Panc1 (cell line): ENCODE measurements at regions not wholly inside any gene's neighbourhood (a gene's known extent, or its start where the extent isn't known, plus 50 kb on each side); places are given as distances from the start of the nearest gene placed in this dataset.

Experiments
- ATAC-seq: fragments of 200-7000 bp; cut with Tn5 transposase; 2 replicates; pipeline ENCODE4 v1.9.1; 2020; ENCODE audit warnings: mild to moderate bottlenecking, moderate library complexity
- BruUV-seq: library from RNA; stranded (reverse); fragments of 400-500 nt; replicated peaks from 2 replicates; lab custom pipeline; 2021; lab: Mats Ljungman, UMichigan
- CTCF ChIA-PET: fragments of 300-600 bp; sonication (Branson Sonifier 250); formaldehyde crosslinking; loops from one replicate; lab custom pipeline; 2022; ENCODE audit warnings: antibody characterized with exemption; lab: Charles Lee
- POLR2A ChIA-PET: fragments of 300-600 bp; sonication (Branson Sonifier 250); formaldehyde crosslinking; loops from one replicate; lab custom pipeline; 2022; ENCODE audit warnings: antibody characterized with exemption; lab: Charles Lee
- DNase-seq: peaks from one replicate; pipeline ENCODE4 v3.0.0-alpha.2; 2010; ENCODE audit warnings: low read depth, low spot score
- H3K27ac ChIP-seq: 2 replicates; pipeline ENCODE4 v1.5.1; 2011; ENCODE audit warnings: mild to moderate bottlenecking, low read length, inconsistent platforms
- H3K27me3 ChIP-seq: fragments of 200-500 bp; sonication (Bioruptor generic); 2 replicates; pipeline ENCODE4 v1.6.0; 2014; ENCODE audit warnings: low read length, inconsistent platforms; ENCODE audit not compliant: control insufficient read depth, insufficient read depth
- H3K36me3 ChIP-seq: fragments of 200-500 bp; sonication (Bioruptor generic); 2 replicates; pipeline ENCODE4 v1.5.1; 2014; ENCODE audit warnings: inconsistent platforms, mild to moderate bottlenecking, low read length, moderate library complexity; ENCODE audit not compliant: control insufficient read depth, insufficient read depth
- H3K4me1 ChIP-seq: 2 replicates; pipeline ENCODE4 v1.5.1; 2011; ENCODE audit warnings: inconsistent platforms, mild to moderate bottlenecking, low read length, moderate library complexity; ENCODE audit not compliant: control insufficient read depth, insufficient read depth
- H3K4me3 ChIP-seq, 2 experiments: 2 replicates each; pipeline ENCODE4 v1.5.1; 2011 to 2012; ENCODE audit warnings: low read depth in 2 of 2, low read length in 2 of 2, mild to moderate bottlenecking in 2 of 2, inconsistent platforms in 1 of 2, moderate library complexity in 1 of 2
- H3K9me3 ChIP-seq: fragments of 200-500 bp; sonication (Bioruptor generic); 2 replicates; pipeline ENCODE4 v1.5.1; 2014; ENCODE audit warnings: low read depth, mild to moderate bottlenecking, inconsistent platforms, low read length, moderate library complexity; ENCODE audit not compliant: control insufficient read depth, insufficient read depth
- POLR2AphosphoS5 ChIP-seq: IDR thresholded peaks from 2 replicates; pipeline ENCODE4 v1.6.1; 2012; ENCODE audit warnings: mild to moderate bottlenecking, low read depth, low read length, moderate library complexity
- SIN3A ChIP-seq: IDR thresholded peaks from 2 replicates; pipeline ENCODE4 v1.6.1; 2012; ENCODE audit warnings: low read depth, mild to moderate bottlenecking, low read length, moderate library complexity, borderline replicate concordance; ENCODE audit not compliant: insufficient read depth
- TCF7L2 ChIP-seq: IDR thresholded peaks from 2 replicates; pipeline ENCODE4 v1.6.1; 2011; ENCODE audit warnings: mild to moderate bottlenecking, low read depth, low read length, inconsistent platforms
- in situ Hi-C: cut with HindIII; loops from 2 replicates; pipeline ENCODE4 v1.10.0; 2016; ENCODE audit warnings: low sequenced_read_pairs, low pct_unique_long_range_greater_than_20kb
- intact Hi-C: fragments of 100-400 bp; cut with micrococcal nuclease; formaldehyde crosslinking; loops from one replicate; pipeline ENCODE4 v1.10.0; 2022; ENCODE audit not compliant: unreplicated experiment
- TF ChIP-seq, protein P1 (sequence below), 2 experiments: IDR thresholded peaks; 2 replicates each; pipeline ENCODE4 v1.6.1; 2011 to 2012; ENCODE audit warnings: low read depth in 2 of 2, control low read depth in 1 of 2, low read length in 1 of 2, mild to moderate bottlenecking in 1 of 2, moderate library complexity in 1 of 2; ENCODE audit not compliant: insufficient read depth in 1 of 2
- TF ChIP-seq, protein P2 (sequence below): fragments of 450-650 bp; IDR thresholded peaks from 2 replicates; pipeline ENCODE4 v1.5.1; 2017; ENCODE audit warnings: mild to moderate bottlenecking

DNA sequence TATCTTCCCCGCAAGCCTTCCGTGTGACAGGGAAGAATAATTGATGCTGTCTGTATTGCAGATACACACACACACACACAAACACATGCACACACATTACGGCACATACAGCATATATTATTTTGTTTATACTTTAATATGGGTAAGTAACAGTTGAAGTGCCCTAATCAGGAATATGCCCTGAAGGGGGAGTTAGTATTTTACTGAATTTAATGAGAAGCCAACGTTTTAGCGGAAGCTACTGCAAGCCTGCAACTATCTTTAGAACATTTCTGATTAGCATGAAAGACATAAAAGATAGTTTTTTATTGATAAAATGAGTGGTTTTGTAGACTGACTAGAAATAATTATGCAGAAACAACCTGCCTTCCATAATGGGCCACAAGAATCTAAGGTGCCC, 296.6 kb upstream of the SLCO3A1 start:
- intact Hi-C loops: no loop called here
- no peak overlapping the region for H3K27ac ChIP-seq
- ChIA-PET CTCF (no interaction called here), POLR2A (no interaction called here)
- BruUV-seq: no TSS peak
- H3K36me3 ChIP-seq: no peaks in the 10 kb centered on the region
- H3K4me1 ChIP-seq: no peaks in the 10 kb centered on the region
- no peak overlapping the region for H3K4me3 ChIP-seq
- TF ChIP-seq POLR2AphosphoS5: no peak
- ATAC-seq (no peak), DNase-seq (no peak)
- H3K27me3 ChIP-seq: no peaks in the 10 kb centered on the region
- no peaks in the 10 kb centered on the region for H3K9me3 ChIP-seq
- in situ Hi-C loops: no loop called here

DNA sequence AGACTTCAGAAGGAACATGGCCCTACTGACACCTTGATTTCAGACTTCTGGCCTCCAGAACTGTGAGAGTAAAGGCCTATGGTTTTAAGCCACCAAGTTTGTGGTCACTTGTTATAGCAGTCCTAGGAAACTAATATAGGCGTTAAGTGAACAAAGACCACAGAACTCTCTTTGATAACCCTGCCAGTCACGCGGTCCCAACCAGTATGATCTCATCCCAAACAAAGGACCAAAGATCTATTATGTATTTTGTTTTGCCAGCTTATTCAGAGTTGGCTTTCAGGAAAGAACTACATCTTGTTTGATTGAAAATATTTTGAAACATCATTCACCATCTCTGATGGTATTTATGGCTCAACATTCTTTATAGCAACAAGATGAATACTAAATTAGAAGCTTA, 294.4 kb upstream of the SLCO3A1 start:
- no TSS peak for BruUV-seq
- no peak for ATAC-seq
- in situ Hi-C loops: no loop called here

More for the DNA sequence above, 294.4 kb upstream of the SLCO3A1 start:
- Histone ChIP-seq H3K36me3 (no peaks in the 10 kb centered on the region), H3K27me3 (no peaks in the 10 kb centered on the region), H3K27ac (no peak overlapping the region), H3K9me3 (no peaks in the 10 kb centered on the region), H3K4me1 (no peaks in the 10 kb centered on the region), H3K4me3 (no peak overlapping the region)
- DNase-seq: no peak
- TF ChIP-seq, protein P1, sequence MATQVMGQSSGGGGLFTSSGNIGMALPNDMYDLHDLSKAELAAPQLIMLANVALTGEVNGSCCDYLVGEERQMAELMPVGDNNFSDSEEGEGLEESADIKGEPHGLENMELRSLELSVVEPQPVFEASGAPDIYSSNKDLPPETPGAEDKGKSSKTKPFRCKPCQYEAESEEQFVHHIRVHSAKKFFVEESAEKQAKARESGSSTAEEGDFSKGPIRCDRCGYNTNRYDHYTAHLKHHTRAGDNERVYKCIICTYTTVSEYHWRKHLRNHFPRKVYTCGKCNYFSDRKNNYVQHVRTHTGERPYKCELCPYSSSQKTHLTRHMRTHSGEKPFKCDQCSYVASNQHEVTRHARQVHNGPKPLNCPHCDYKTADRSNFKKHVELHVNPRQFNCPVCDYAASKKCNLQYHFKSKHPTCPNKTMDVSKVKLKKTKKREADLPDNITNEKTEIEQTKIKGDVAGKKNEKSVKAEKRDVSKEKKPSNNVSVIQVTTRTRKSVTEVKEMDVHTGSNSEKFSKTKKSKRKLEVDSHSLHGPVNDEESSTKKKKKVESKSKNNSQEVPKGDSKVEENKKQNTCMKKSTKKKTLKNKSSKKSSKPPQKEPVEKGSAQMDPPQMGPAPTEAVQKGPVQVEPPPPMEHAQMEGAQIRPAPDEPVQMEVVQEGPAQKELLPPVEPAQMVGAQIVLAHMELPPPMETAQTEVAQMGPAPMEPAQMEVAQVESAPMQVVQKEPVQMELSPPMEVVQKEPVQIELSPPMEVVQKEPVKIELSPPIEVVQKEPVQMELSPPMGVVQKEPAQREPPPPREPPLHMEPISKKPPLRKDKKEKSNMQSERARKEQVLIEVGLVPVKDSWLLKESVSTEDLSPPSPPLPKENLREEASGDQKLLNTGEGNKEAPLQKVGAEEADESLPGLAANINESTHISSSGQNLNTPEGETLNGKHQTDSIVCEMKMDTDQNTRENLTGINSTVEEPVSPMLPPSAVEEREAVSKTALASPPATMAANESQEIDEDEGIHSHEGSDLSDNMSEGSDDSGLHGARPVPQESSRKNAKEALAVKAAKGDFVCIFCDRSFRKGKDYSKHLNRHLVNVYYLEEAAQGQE (IDR thresholded peaks at IDR 0.05; ENCODE audit: insufficient read depth in 1 of 2, low read depth in 2 of 2, low read length in 1 of 2): no peak
- TF ChIP-seq TCF7L2: no peak
- no peak for TF ChIP-seq POLR2AphosphoS5
- no peak for TF ChIP-seq SIN3A
- TF ChIP-seq, protein P2, sequence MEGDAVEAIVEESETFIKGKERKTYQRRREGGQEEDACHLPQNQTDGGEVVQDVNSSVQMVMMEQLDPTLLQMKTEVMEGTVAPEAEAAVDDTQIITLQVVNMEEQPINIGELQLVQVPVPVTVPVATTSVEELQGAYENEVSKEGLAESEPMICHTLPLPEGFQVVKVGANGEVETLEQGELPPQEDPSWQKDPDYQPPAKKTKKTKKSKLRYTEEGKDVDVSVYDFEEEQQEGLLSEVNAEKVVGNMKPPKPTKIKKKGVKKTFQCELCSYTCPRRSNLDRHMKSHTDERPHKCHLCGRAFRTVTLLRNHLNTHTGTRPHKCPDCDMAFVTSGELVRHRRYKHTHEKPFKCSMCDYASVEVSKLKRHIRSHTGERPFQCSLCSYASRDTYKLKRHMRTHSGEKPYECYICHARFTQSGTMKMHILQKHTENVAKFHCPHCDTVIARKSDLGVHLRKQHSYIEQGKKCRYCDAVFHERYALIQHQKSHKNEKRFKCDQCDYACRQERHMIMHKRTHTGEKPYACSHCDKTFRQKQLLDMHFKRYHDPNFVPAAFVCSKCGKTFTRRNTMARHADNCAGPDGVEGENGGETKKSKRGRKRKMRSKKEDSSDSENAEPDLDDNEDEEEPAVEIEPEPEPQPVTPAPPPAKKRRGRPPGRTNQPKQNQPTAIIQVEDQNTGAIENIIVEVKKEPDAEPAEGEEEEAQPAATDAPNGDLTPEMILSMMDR: no peak
- CTCF ChIA-PET: no interaction called here
- POLR2A ChIA-PET: no interaction called here
- intact Hi-C loops: no loop called here
